Lung (tissue), 11 donors: ENCODE measurements at regions not wholly inside any gene's neighbourhood (a gene's known extent, or its start where the extent isn't known, plus 50 kb on each side); places are given as distances from the start of the nearest gene placed in this dataset.

Experiments used
- ATAC-seq: fragments of 200-7000 bp; cut with Tn5 transposase; one replicate; pipeline ENCODE4 v1.9.1; 2020; ENCODE audit warnings: moderate number of reproducible peaks; ENCODE audit not compliant: insufficient read depth, low FRiP score
- DNase-seq, 3 donors: peaks; one replicate each; pipeline ENCODE4 v3.0.0-alpha.2; 2013 to 2017
- H3K27ac ChIP-seq, 2 donors: one replicate each; pipeline ENCODE4 v1.5.1; 2013; ENCODE audit warnings: mild to moderate bottlenecking in 2 of 2, moderate library complexity in 2 of 2, control low read depth in 1 of 2, inconsistent platforms in 1 of 2, low read depth in 1 of 2, low read length in 1 of 2
- H3K27me3 ChIP-seq, 3 donors: one replicate each; pipeline ENCODE4 v1.5.1; 2013; ENCODE audit warnings: low read length in 2 of 3; ENCODE audit not compliant: control insufficient read depth in 3 of 3, insufficient read depth in 3 of 3
- H3K36me3 ChIP-seq, 4 donors: one replicate each; pipeline ENCODE4 v1.5.1; 2013; ENCODE audit warnings: low read length in 4 of 4, mild to moderate bottlenecking in 1 of 4, moderate library complexity in 1 of 4; ENCODE audit not compliant: control insufficient read depth in 4 of 4, insufficient read depth in 4 of 4
- H3K4me1 ChIP-seq, 5 donors: one replicate each; pipeline ENCODE4 v1.5.1; 2013; ENCODE audit warnings: low read length in 5 of 5, mild to moderate bottlenecking in 2 of 5, moderate library complexity in 1 of 5; ENCODE audit not compliant: control insufficient read depth in 5 of 5, insufficient read depth in 5 of 5
- H3K4me3 ChIP-seq: one replicate; pipeline ENCODE4 v1.5.1; 2013; ENCODE audit warnings: mild to moderate bottlenecking, control low read depth, moderate library complexity
- H3K9ac ChIP-seq, 2 donors: one replicate each; pipeline ENCODE4 v1.5.1; 2013; ENCODE audit warnings: low read length in 2 of 2, control low read depth in 1 of 2; ENCODE audit not compliant: insufficient read depth in 1 of 2
- H3K9me3 ChIP-seq, 4 donors: one replicate each; pipeline ENCODE4 v1.5.1; 2013; ENCODE audit warnings: low read length in 3 of 4, mild to moderate bottlenecking in 1 of 4, moderate library complexity in 1 of 4; ENCODE audit not compliant: control insufficient read depth in 4 of 4, insufficient read depth in 3 of 4
- WGBS, 2 donors: extraction: QIAGEN DNeasy Blood & Tissue Kit; methylation state at CpG; one replicate each; pipeline ENCODE4 v1.1.7; 2013; 5-methylcytosine and 5-hydroxymethylcytosine counted together
- TF ChIP-seq, protein P1 (sequence below): IDR thresholded peaks from 2 replicates; pipeline ENCODE4 v1.5.1; 2012; ENCODE audit warnings: mild to moderate bottlenecking; ENCODE audit errors: control extremely low read depth, extremely low read depth
- donor health status: control.
- donor health status: control.
- donor health status: Bipolar disorder and iron deficiency.
- donor health status: healthy.
- donor health status: DM: yes; HTN: yes; CAD: no.

DNA sequence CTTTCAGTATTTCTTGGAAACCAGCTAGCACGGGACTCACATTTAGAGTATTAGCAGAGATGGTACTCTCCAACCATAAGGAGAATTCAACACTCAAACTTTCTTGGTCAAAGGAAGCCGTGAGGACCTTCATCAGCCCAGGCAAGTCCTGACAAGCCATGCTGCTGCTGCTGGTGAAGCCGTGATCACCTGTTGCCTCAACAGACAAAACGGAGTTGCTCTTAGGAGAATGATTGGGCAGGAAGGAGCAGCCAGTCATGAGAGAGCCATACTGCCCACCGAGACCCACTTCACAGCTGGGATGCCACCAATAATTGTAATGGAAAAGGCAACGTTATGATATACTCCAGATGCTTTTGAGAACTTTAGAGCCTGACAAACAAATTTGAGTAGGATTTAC lies 60.8 kb upstream of the PLPP4 start:
- no peak overlapping the region for H3K27ac ChIP-seq
- 81 to 84% methylated on average over 6 of the region's 6 CpGs for WGBS, 2 donors
- ATAC-seq = no peak

DNA sequence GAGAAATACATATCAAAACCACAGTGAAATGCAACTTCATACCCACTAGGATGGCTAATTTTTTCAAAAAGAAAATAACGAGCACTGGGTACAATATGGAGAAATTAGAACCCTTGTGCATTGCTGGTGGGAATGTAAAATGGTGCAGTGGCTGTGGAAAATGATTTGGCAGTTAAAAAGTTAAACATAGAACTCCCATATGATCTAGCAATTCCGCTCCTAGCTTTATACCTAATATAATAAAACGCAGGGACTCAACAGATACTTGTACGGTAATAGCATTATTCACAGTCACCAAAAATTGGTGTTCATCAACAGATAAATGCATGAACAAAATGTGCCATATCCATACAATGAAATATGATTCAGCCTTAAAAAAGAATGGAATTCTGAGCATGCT lies 58.8 kb upstream of the PLPP4 start:
- Histone ChIP-seq H3K4me3 (no peak overlapping the region), H3K27ac (no peak overlapping the region), H3K9me3 (peaks cover 0 to 5% (median 2%) of the 10 kb centered on the region in 4 donors), H3K9ac (no peak overlapping the region), H3K27me3 (no peaks in the 10 kb centered on the region), H3K4me1 (no peaks in the 10 kb centered on the region), H3K36me3 (no peaks in the 10 kb centered on the region)
- ATAC-seq (no peak), DNase-seq (no peak)
- TF ChIP-seq, protein P1, sequence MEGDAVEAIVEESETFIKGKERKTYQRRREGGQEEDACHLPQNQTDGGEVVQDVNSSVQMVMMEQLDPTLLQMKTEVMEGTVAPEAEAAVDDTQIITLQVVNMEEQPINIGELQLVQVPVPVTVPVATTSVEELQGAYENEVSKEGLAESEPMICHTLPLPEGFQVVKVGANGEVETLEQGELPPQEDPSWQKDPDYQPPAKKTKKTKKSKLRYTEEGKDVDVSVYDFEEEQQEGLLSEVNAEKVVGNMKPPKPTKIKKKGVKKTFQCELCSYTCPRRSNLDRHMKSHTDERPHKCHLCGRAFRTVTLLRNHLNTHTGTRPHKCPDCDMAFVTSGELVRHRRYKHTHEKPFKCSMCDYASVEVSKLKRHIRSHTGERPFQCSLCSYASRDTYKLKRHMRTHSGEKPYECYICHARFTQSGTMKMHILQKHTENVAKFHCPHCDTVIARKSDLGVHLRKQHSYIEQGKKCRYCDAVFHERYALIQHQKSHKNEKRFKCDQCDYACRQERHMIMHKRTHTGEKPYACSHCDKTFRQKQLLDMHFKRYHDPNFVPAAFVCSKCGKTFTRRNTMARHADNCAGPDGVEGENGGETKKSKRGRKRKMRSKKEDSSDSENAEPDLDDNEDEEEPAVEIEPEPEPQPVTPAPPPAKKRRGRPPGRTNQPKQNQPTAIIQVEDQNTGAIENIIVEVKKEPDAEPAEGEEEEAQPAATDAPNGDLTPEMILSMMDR = no peak
- 70 to 83% methylated on average over 4 of the region's 4 CpGs for WGBS, 2 donors

More for the DNA sequence above, 60.8 kb upstream of the PLPP4 start:
- Histone ChIP-seq H3K9ac (no peak overlapping the region), H3K4me3 (no peak overlapping the region), H3K36me3 (no peaks in the 10 kb centered on the region), H3K4me1 (no peaks in the 10 kb centered on the region), H3K27me3 (no peaks in the 10 kb centered on the region), H3K9me3 (peaks cover 0 to 5% (median 2%) of the 10 kb centered on the region in 4 donors)
- TF ChIP-seq, protein P1 = no peak
- no peak for DNase-seq

- no peaks in the 10 kb centered on the region for H3K4me1 ChIP-seq
- H3K9me3 ChIP-seq = peaks cover 0 to 5% (median under 1%) of the 10 kb centered on the region in 4 donors
- H3K4me3 ChIP-seq = no peak overlapping the region
- no peak overlapping the region for H3K9ac ChIP-seq
- TF ChIP-seq, protein P1 = no peak
- WGBS, 2 donors = 71 to 83% methylated on average over 1 of the region's 1 CpG
- H3K27ac ChIP-seq = no peak overlapping the region
- no peaks in the 10 kb centered on the region for H3K36me3 ChIP-seq
- ATAC-seq (no peak), DNase-seq (no peak)
- H3K27me3 ChIP-seq = no peaks in the 10 kb centered on the region
Measured at GRCh38 chr10:120400601-120401000, 56.4 kb upstream of the PLPP4 start.

DNA sequence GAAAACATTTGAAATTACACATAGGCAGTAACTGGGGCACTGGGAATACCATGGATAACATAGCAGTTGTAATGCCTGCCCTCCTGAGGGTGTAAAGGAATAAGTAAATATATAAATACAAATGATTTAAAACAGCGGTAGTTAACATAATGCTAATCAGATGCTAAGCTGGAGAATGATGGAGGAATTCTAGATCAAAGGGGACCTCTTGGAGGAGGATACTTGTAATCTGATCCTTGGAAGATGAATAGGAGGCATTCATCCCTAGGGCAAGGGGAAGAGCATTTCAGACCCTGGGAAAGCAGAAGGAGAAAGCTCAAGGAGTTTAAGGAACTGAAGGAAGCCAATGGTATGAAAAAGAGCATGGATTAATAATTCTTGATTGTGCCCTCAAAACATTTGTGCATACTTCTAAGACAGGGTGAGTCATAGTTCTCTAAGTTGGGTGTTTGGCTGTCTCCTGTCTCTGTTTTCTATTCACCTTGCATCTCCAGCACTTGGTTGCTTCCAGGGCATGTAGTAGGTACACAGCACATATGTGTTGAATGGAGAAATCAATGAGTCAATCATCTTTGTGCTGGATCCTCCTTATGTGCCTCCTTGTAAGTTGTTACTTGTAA lies 54.8 kb upstream of the PLPP4 start:
- TF ChIP-seq, protein P1 = no peak
- no peak overlapping the region for H3K27ac ChIP-seq
- H3K9me3 ChIP-seq = peaks cover 0 to 5% (median under 1%) of the 10 kb centered on the region in 4 donors
- H3K27me3 ChIP-seq = no peaks in the 10 kb centered on the region
- ATAC-seq (no peak), DNase-seq (no peak)
- WGBS, 2 donors = 93 to 95% methylated on average over 1 of the region's 1 CpG
- H3K4me3 ChIP-seq = no peak overlapping the region
- H3K36me3 ChIP-seq = no peaks in the 10 kb centered on the region
- H3K9ac ChIP-seq = no peak overlapping the region
- H3K4me1 ChIP-seq = no peaks in the 10 kb centered on the region
